ENCODE measurements at regions not wholly inside any gene's neighbourhood (a gene's known extent, or its start where the extent isn't known, plus 50 kb on each side); places are given as distances from the start of the nearest gene placed in this dataset.

DNA sequence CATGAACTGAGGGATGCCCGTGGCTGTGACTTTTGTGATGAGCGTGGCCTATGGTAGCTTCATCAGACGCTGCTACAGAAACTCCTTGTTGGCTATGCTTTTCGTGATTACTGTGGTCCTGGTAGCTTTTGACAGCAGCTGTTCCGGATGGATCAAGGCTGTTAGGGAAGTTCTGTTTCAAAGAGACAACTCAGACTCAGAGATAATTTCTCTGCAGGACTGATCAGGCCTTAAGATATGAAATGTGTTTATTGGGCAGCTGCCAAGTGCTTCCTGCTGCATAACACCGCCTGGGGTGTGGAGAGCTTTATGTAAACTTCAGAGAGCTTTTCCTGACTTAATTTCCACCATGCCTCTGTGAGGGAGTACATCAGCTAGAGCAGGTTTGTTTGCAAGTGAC, 243.8 kb downstream of the TSN start (continued):
- TF ChIP-seq ZNF253 (CRISPR knock-in tag; conservative IDR thresholded peaks at IDR 0.05) (no peak), ZNF785 (CRISPR knock-in tag; IDR thresholded peaks at IDR 0.05) (no peak), SMARCA5 (IDR thresholded peaks at IDR 0.05) (no peak), ZFP1 (CRISPR knock-in tag; IDR thresholded peaks at IDR 0.05) (no peak), ZNF696 (CRISPR knock-in tag; conservative IDR thresholded peaks at IDR 0.05) (no peak), RCOR1 (IDR thresholded peaks at IDR 0.05; ENCODE audit: borderline replicate concordance in 1 of 2, low read depth in 2 of 2, low read length in 2 of 2) (peak in 1 of 2 experiments; percentile 55; a peak in 1 of 4 replicates), SAP30 (IDR thresholded peaks at IDR 0.05; ENCODE audit: borderline replicate concordance, insufficient read depth, low read depth, low read length, poor library complexity, severe bottlenecking) (no peak), ZNF354B (CRISPR knock-in tag; IDR thresholded peaks at IDR 0.05) (no peak), ZKSCAN1 (IDR thresholded peaks at IDR 0.05; ENCODE audit: low read depth, low read length) (no peak), ZNF589 (CRISPR knock-in tag; IDR thresholded peaks at IDR 0.05; ENCODE audit: low read depth) (no peak), SMC3 (conservative IDR thresholded peaks at IDR 0.05; ENCODE audit: insufficient read depth, low read depth, low read length) (no peak), SMARCA4 (IDR thresholded peaks at IDR 0.05) (peak; percentile 40; the same call in 1 of the 2 replicates), ELF4 (CRISPR knock-in tag; IDR thresholded peaks at IDR 0.05) (no peak), JUND (IDR thresholded peaks at IDR 0.05; ENCODE audit: borderline replicate concordance, low read depth, low read length) (0 out of 2 replicates have a peak, but pooled peaks have one; percentile 7), JUND (tag; IDR thresholded peaks at IDR 0.05; ENCODE audit: borderline replicate concordance, low read depth, low read length) (no peak; the same call in 2 of the 3 replicates), SP1 (CRISPR knock-in tag; IDR thresholded peaks at IDR 0.05) (no peak), ZNF274 (IDR thresholded peaks at IDR 0.05; ENCODE audit: borderline replicate concordance, low read depth, low read length) (no peak), RBM14 (IDR thresholded peaks at IDR 0.05; ENCODE audit: borderline replicate concordance, insufficient read depth, low read depth, low read length) (no peak), DACH1 (IDR thresholded peaks at IDR 0.05; ENCODE audit: partially characterized antibody) (no peak), ZZZ3 (IDR thresholded peaks at IDR 0.05) (no peak)
- TF ChIP-seq, protein P1, sequence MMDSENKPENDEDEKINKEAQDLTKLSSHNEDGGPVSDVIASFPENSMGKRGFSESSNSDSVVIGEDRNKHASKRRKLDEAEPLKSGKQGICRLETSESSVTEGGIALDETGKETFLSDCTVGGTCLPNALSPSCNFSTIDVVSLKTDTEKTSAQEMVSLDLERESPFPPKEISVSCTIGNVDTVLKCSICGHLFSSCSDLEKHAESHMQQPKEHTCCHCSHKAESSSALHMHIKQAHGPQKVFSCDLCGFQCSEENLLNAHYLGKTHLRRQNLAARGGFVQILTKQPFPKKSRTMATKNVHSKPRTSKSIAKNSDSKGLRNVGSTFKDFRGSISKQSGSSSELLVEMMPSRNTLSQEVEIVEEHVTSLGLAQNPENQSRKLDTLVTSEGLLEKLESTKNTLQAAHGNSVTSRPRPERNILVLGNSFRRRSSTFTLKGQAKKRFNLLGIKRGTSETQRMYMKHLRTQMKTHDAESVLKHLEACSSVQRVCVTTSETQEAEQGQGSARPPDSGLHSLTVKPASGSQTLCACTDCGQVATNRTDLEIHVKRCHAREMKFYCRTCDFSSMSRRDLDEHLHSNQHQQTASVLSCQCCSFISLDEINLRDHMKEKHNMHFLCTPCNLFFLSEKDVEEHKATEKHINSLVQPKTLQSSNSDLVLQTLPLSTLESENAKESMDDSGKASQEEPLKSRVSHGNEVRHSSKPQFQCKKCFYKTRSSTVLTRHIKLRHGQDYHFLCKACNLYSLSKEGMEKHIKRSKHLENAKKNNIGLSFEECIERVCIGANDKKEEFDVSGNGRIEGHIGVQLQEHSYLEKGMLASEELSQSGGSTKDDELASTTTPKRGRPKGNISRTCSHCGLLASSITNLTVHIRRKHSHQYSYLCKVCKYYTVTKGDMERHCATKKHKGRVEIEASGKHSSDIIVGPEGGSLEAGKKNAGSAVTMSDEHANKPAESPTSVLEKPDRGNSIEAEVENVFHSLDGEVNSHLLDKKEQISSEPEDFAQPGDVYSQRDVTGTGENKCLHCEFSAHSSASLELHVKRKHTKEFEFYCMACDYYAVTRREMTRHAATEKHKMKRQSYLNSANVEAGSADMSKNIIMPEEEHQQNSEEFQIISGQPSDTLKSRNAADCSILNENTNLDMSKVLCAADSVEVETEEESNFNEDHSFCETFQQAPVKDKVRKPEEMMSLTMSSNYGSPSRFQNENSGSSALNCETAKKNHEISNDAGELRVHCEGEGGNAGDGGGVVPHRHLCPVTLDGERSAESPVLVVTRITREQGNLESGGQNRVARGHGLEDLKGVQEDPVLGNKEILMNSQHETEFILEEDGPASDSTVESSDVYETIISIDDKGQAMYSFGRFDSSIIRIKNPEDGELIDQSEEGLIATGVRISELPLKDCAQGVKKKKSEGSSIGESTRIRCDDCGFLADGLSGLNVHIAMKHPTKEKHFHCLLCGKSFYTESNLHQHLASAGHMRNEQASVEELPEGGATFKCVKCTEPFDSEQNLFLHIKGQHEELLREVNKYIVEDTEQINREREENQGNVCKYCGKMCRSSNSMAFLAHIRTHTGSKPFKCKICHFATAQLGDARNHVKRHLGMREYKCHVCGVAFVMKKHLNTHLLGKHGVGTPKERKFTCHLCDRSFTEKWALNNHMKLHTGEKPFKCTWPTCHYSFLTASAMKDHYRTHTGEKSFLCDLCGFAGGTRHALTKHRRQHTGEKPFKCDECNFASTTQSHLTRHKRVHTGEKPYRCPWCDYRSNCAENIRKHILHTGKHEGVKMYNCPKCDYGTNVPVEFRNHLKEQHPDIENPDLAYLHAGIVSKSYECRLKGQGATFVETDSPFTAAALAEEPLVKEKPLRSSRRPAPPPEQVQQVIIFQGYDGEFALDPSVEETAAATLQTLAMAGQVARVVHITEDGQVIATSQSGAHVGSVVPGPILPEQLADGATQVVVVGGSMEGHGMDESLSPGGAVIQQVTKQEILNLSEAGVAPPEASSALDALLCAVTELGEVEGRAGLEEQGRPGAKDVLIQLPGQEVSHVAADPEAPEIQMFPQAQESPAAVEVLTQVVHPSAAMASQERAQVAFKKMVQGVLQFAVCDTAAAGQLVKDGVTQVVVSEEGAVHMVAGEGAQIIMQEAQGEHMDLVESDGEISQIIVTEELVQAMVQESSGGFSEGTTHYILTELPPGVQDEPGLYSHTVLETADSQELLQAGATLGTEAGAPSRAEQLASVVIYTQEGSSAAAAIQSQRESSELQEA (IDR thresholded peaks at IDR 0.05; ENCODE audit: low read depth): no peak
